ENCODE measurements at regions not wholly inside any gene's neighbourhood (a gene's known extent, or its start where the extent isn't known, plus 50 kb on each side); places are given as distances from the start of the nearest gene placed in this dataset.

GRCh38 chr22:22398530-22399327 lies 109.8 kb downstream of the ZNF280B start:
- Histone ChIP-seq H3K36me3 (no peaks in the 10 kb centered on the region), H3K27ac (no peak overlapping the region)

GRCh38 chr22:22400099-22400498 lies 108.4 kb downstream of the ZNF280B start:
- TF ChIP-seq CTCF (IDR thresholded peaks at IDR 0.05) (no peak), POLR2A (IDR thresholded peaks at IDR 0.05) (no peak)
- no peak for DNase-seq
- H3K27me3 ChIP-seq: no peaks in the 10 kb centered on the region
- no peak overlapping the region for H3K27ac ChIP-seq
- H3K4me1 ChIP-seq: no peaks in the 10 kb centered on the region
- intact Hi-C loops (cut with DNase I; ENCODE audit: low total_unique reads): no loop called here
- no peaks in the 10 kb centered on the region for H3K9me3 ChIP-seq
- no peak overlapping the region for H3K4me3 ChIP-seq
- H3K36me3 ChIP-seq: no peaks in the 10 kb centered on the region

More at GRCh38 chr22:22398530-22399327, 109.8 kb downstream of the ZNF280B start:
- Histone ChIP-seq H3K4me1 (no peaks in the 10 kb centered on the region), H3K9me3 (no peaks in the 10 kb centered on the region), H3K27me3 (no peaks in the 10 kb centered on the region), H3K4me3 (no peak overlapping the region)
- TF ChIP-seq POLR2A (IDR thresholded peaks at IDR 0.05) (no peak), CTCF (IDR thresholded peaks at IDR 0.05) (no peak)
- intact Hi-C loops (cut with DNase I; ENCODE audit: low total_unique reads): no loop called here
- no peak for DNase-seq

- Histone ChIP-seq H3K27ac (no peak overlapping the region), H3K4me3 (no peak overlapping the region), H3K27me3 (no peaks in the 10 kb centered on the region), H3K36me3 (no peaks in the 10 kb centered on the region), H3K4me1 (no peaks in the 10 kb centered on the region), H3K9me3 (no peaks in the 10 kb centered on the region)
- DNase-seq: no peak
- no peak for TF ChIP-seq CTCF (IDR thresholded peaks at IDR 0.05)
- no peak for TF ChIP-seq POLR2A (IDR thresholded peaks at IDR 0.05)
- intact Hi-C loops (cut with DNase I; ENCODE audit: low total_unique reads): no loop called here
Measured at GRCh38 chr22:22400964-22401363, 107.6 kb downstream of the ZNF280B start.

GRCh38 chr22:22401381-22401780 lies 107.2 kb downstream of the ZNF280B start:
- Histone ChIP-seq H3K4me3 (no peak overlapping the region), H3K27me3 (no peaks in the 10 kb centered on the region), H3K4me1 (no peaks in the 10 kb centered on the region), H3K36me3 (no peaks in the 10 kb centered on the region), H3K27ac (no peak overlapping the region), H3K9me3 (no peaks in the 10 kb centered on the region)
- intact Hi-C loops (cut with DNase I; ENCODE audit: low total_unique reads): no loop called here
- no peak for DNase-seq
- TF ChIP-seq POLR2A (IDR thresholded peaks at IDR 0.05) (no peak), CTCF (IDR thresholded peaks at IDR 0.05) (no peak)

GRCh38 chr22:22403306-22403705 lies 105.2 kb downstream of the ZNF280B start:
- no peak overlapping the region for H3K4me3 ChIP-seq
- H3K27me3 ChIP-seq: no peaks in the 10 kb centered on the region
- no peaks in the 10 kb centered on the region for H3K9me3 ChIP-seq
- no peak for DNase-seq
- no peaks in the 10 kb centered on the region for H3K4me1 ChIP-seq
- H3K36me3 ChIP-seq: no peaks in the 10 kb centered on the region
- no peak overlapping the region for H3K27ac ChIP-seq
- intact Hi-C loops (cut with DNase I; ENCODE audit: low total_unique reads): no loop called here
- no peak for TF ChIP-seq CTCF (IDR thresholded peaks at IDR 0.05)
- TF ChIP-seq POLR2A (IDR thresholded peaks at IDR 0.05): no peak

All from uterus (tissue), 3 donors.